Lower leg skin (tissue), 4 donors: ENCODE measurements at regions not wholly inside any gene's neighbourhood (a gene's known extent, or its start where the extent isn't known, plus 50 kb on each side); places are given as distances from the start of the nearest gene placed in this dataset.

Experiments
- DNase-seq, 2 donors: peaks; one replicate each; pipeline ENCODE4 v3.0.0-alpha.2; 2019; ENCODE audit warnings: low spot score in 2 of 2
- H3K4me3 ChIP-seq: fragments of 200-600 bp; sonication (generic); 2 replicates; pipeline ENCODE4 v1.5.1; 2017; ENCODE audit warnings: mild to moderate bottlenecking, low read depth; ENCODE audit not compliant: poor library complexity, severe bottlenecking
- POLR2A ChIP-seq, 2 donors: fragments of 450-650 bp; IDR thresholded peaks; one replicate each; pipeline ENCODE4 v1.6.1; 2016 to 2017; ENCODE audit warnings: antibody characterized with exemption in 2 of 2, mild to moderate bottlenecking in 1 of 2, moderate library complexity in 1 of 2
- WGBS, 2 donors: methylation state at CpG; one replicate each; pipeline ENCODE4 v1.1.5; 2018; 5-methylcytosine and 5-hydroxymethylcytosine counted together
- intact Hi-C: fragments of 100-400 bp; cut with DNase I; formaldehyde crosslinking; loops from one replicate; pipeline ENCODE4 v1.15.0; 2023; ENCODE audit warnings: low total_unique reads
- TF ChIP-seq, protein P1 (sequence below), 3 donors: fragments of 450-650 bp; IDR thresholded peaks; one replicate each; pipeline ENCODE4 v1.5.1; 2016; ENCODE audit warnings: antibody characterized with exemption in 3 of 3, mild to moderate bottlenecking in 3 of 3, moderate library complexity in 2 of 3

DNA sequence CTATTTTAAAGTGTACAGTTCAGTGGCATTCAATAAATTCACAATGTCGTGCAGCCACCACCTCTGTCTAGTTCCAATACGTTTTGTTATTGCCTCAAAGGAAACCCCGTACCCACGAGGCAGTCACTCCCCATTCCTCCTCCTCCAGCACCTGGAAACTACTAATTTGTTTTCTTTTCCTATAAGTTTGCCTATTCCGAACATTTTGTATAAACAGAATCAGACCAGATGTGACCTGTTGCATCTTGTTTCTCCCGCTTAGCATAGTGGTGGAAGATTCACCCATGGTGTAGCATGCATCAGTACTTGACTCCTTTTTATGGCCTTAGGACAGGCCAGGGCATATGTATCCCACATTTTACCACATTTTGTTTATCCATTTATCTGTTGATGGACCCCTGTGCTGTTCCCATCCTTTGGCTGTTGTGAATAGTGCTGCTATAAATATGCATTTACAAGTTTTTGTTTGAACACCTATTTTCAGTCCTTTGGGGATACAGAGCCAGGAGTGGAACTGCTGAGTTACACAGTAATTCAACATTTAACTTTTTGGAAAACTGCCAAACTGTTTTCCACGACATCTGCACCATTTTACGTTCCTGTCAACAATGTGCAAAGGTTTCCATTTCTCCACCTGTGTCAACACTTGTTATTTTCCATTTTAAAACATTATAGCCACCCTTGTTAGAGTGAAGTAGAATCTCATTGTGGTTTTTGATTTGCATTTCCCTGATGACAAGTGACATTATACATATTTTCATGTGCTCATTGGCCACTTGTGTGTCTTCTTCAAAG, 57.8 kb upstream of the STX18 start:
- TF ChIP-seq, protein P1, sequence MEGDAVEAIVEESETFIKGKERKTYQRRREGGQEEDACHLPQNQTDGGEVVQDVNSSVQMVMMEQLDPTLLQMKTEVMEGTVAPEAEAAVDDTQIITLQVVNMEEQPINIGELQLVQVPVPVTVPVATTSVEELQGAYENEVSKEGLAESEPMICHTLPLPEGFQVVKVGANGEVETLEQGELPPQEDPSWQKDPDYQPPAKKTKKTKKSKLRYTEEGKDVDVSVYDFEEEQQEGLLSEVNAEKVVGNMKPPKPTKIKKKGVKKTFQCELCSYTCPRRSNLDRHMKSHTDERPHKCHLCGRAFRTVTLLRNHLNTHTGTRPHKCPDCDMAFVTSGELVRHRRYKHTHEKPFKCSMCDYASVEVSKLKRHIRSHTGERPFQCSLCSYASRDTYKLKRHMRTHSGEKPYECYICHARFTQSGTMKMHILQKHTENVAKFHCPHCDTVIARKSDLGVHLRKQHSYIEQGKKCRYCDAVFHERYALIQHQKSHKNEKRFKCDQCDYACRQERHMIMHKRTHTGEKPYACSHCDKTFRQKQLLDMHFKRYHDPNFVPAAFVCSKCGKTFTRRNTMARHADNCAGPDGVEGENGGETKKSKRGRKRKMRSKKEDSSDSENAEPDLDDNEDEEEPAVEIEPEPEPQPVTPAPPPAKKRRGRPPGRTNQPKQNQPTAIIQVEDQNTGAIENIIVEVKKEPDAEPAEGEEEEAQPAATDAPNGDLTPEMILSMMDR (IDR thresholded peaks at IDR 0.05): no peak
- no peak for TF ChIP-seq POLR2A (IDR thresholded peaks at IDR 0.05)
- intact Hi-C loops: no loop called here
- DNase-seq: no peak
- H3K4me3 ChIP-seq: no peak overlapping the region
- WGBS, 2 donors: 51 to 62% methylated on average over 8 of the region's 8 CpGs

GRCh38 chr4:4598851-4599411, 57.1 kb upstream of the STX18 start:
- DNase-seq: peak in 1 of 2 donors; percentile 63
- intact Hi-C loops: no loop called here
- H3K4me3 ChIP-seq: no peak overlapping the region
- TF ChIP-seq, protein P1 (IDR thresholded peaks at IDR 0.05): no peak
- TF ChIP-seq POLR2A (IDR thresholded peaks at IDR 0.05): no peak
- 89 to 91% methylated on average over 9 of the region's 9 CpGs for WGBS, 2 donors

- H3K4me3 ChIP-seq: no peak overlapping the region
- DNase-seq: no peak
- TF ChIP-seq, protein P1 (IDR thresholded peaks at IDR 0.05): no peak
- TF ChIP-seq POLR2A (IDR thresholded peaks at IDR 0.05): no peak
- 87 to 94% methylated on average over 3 of the region's 3 CpGs for WGBS, 2 donors
- intact Hi-C loops: no loop called here
Measured at GRCh38 chr4:4596720-4597119, 54.9 kb upstream of the STX18 start.

GRCh38 chr4:4595252-4595651, 53.4 kb upstream of the STX18 start:
- TF ChIP-seq POLR2A (IDR thresholded peaks at IDR 0.05): no peak
- TF ChIP-seq, protein P1 (IDR thresholded peaks at IDR 0.05): no peak
- WGBS, 2 donors: 95 to 100% methylated on average over 1 of the region's 1 CpG
- intact Hi-C loops: no loop called here
- no peak overlapping the region for H3K4me3 ChIP-seq
- DNase-seq: peak in 1 of 2 donors; percentile 18

- H3K4me3 ChIP-seq: no peak overlapping the region
- DNase-seq: peak in 1 of 2 donors; percentile 59
- intact Hi-C loops: no loop called here
- TF ChIP-seq POLR2A (IDR thresholded peaks at IDR 0.05): no peak
- TF ChIP-seq, protein P1 (IDR thresholded peaks at IDR 0.05): no peak
- 62 to 78% methylated on average over 6 of the region's 6 CpGs for WGBS, 2 donors
Measured at GRCh38 chr4:4594285-4594920, 52.6 kb upstream of the STX18 start.
